Liver (tissue), 8 donors: ENCODE measurements at regions not wholly inside any gene's neighbourhood (a gene's known extent, or its start where the extent isn't known, plus 50 kb on each side); places are given as distances from the start of the nearest gene placed in this dataset.

Experiments
- DNase-seq: peaks from one replicate; pipeline ENCODE4 v3.0.0-alpha.2; 2017; ENCODE audit warnings: low spot score
- H3K27ac ChIP-seq, 2 donors: one replicate each; pipeline ENCODE4 v1.7.0; 2013; ENCODE audit warnings: inconsistent platforms in 2 of 2, low read length in 2 of 2, control low read depth in 1 of 2, low read depth in 1 of 2, mild to moderate bottlenecking in 1 of 2
- H3K27me3 ChIP-seq, 4 donors: one replicate each; pipeline versions ENCODE4 v1.6.1 to v1.7.0; 2013; ENCODE audit warnings: low read length in 3 of 4, inconsistent platforms in 1 of 4, mild to moderate bottlenecking in 1 of 4, moderate library complexity in 1 of 4; ENCODE audit not compliant: control insufficient read depth in 4 of 4, insufficient read depth in 4 of 4
- H3K36me3 ChIP-seq, 4 donors: one replicate each; pipeline versions ENCODE4 v1.6.1 to v1.7.0; 2013; ENCODE audit warnings: low read length in 3 of 4, mild to moderate bottlenecking in 3 of 4, low read depth in 1 of 4, moderate library complexity in 1 of 4; ENCODE audit not compliant: control insufficient read depth in 4 of 4, insufficient read depth in 3 of 4
- H3K4me1 ChIP-seq, 4 donors: one replicate each; pipeline versions ENCODE4 v1.6.1 to v1.7.0; 2013; ENCODE audit warnings: low read length in 3 of 4, mild to moderate bottlenecking in 3 of 4, moderate library complexity in 1 of 4; ENCODE audit not compliant: control insufficient read depth in 4 of 4, insufficient read depth in 4 of 4
- H3K4me3 ChIP-seq, 3 donors: one replicate each; pipeline versions ENCODE4 v1.6.1 to v1.7.0; 2013; ENCODE audit warnings: low read length in 3 of 3, control low read depth in 1 of 3, low read depth in 1 of 3, mild to moderate bottlenecking in 1 of 3
- H3K9ac ChIP-seq, 2 donors: one replicate each; pipeline ENCODE4 v1.7.0; 2013; ENCODE audit warnings: low read length in 2 of 2, mild to moderate bottlenecking in 2 of 2, moderate library complexity in 2 of 2, control low read depth in 1 of 2, low read depth in 1 of 2
- H3K9me3 ChIP-seq, 4 donors: one replicate each; pipeline versions ENCODE4 v1.6.1 to v1.7.0; 2013; ENCODE audit warnings: low read length in 3 of 4; ENCODE audit not compliant: control insufficient read depth in 4 of 4
- ATF3 ChIP-seq: IDR thresholded peaks from 2 replicates; pipeline ENCODE4 v1.6.1; 2016; ENCODE audit warnings: antibody characterized with exemption
- CTCF ChIP-seq: fragments of 150-350 bp; IDR thresholded peaks from 2 replicates; pipeline ENCODE4 v1.5.1; 2017; ENCODE audit warnings: improper control_type of control experiment, low read depth, low read length; ENCODE audit not compliant: missing input control
- EGR1 ChIP-seq, 2 donors: IDR thresholded peaks; 2 replicates each; pipeline ENCODE4 v1.6.1; 2016 to 2018; ENCODE audit warnings: antibody characterized with exemption in 2 of 2, low read depth in 2 of 2
- FOXA1 ChIP-seq: IDR thresholded peaks from 2 replicates; pipeline ENCODE4 v1.6.1; 2016; ENCODE audit warnings: antibody characterized with exemption
- GABPA ChIP-seq, 2 donors: IDR thresholded peaks in 1 of 2; conservative IDR thresholded peaks in 1 of 2; 2 replicates each; pipeline ENCODE4 v1.6.1; 2016; ENCODE audit warnings: antibody characterized with exemption in 2 of 2, mild to moderate bottlenecking in 1 of 2, moderate library complexity in 1 of 2
- HNF4A ChIP-seq, 2 donors: conservative IDR thresholded peaks; 2 replicates each; pipeline ENCODE4 v1.6.1; 2016; ENCODE audit warnings: antibody characterized with exemption in 2 of 2, mild to moderate bottlenecking in 2 of 2
- JUND ChIP-seq, 2 donors: IDR thresholded peaks; 2 replicates each; pipeline ENCODE4 v1.6.1; 2016; ENCODE audit warnings: antibody characterized with exemption in 2 of 2
- MAX ChIP-seq: IDR thresholded peaks from 2 replicates; pipeline ENCODE4 v1.6.1; 2016; ENCODE audit warnings: antibody characterized with exemption
- NR2F2 ChIP-seq: IDR thresholded peaks from 2 replicates; pipeline ENCODE4 v1.6.1; 2016; ENCODE audit warnings: antibody characterized with exemption
- RAD21 ChIP-seq, 2 donors: IDR thresholded peaks; 2 replicates each; pipeline ENCODE4 v1.6.1; 2016; ENCODE audit warnings: antibody characterized with exemption in 2 of 2, mild to moderate bottlenecking in 2 of 2
- REST ChIP-seq: IDR thresholded peaks from 2 replicates; pipeline ENCODE4 v1.6.1; 2016; ENCODE audit warnings: antibody characterized with exemption, mild to moderate bottlenecking
- SP1 ChIP-seq: IDR thresholded peaks from 2 replicates; pipeline ENCODE4 v1.6.1; 2018; ENCODE audit warnings: antibody characterized with exemption, mild to moderate bottlenecking
- TAF1 ChIP-seq: conservative IDR thresholded peaks from 2 replicates; pipeline ENCODE4 v1.6.1; 2016; ENCODE audit warnings: antibody characterized with exemption, mild to moderate bottlenecking
- YY1 ChIP-seq: IDR thresholded peaks from 2 replicates; pipeline ENCODE4 v1.6.1; 2016; ENCODE audit warnings: antibody characterized with exemption, mild to moderate bottlenecking
- ZBTB33 ChIP-seq: IDR thresholded peaks from 2 replicates; pipeline ENCODE4 v1.6.1; 2016; ENCODE audit warnings: antibody characterized with exemption
- WGBS: extraction: QIAGEN DNeasy Blood & Tissue Kit; methylation state at CpG from one replicate; pipeline ENCODE4 v1.1.7; 2013; 5-methylcytosine and 5-hydroxymethylcytosine counted together
- donor health status: healthy.
- donor health status: healthy.
- donor health status: healthy.
- donor health status: healthy.
- donor health status: healthy.

GRCh38 chr6:140620496-140620895 is 1246.0 kb upstream of the CITED2 start:
- TF ChIP-seq HNF4A (conservative IDR thresholded peaks at IDR 0.05), result no peak
- no peak for TF ChIP-seq ATF3
- no peak for TF ChIP-seq ZBTB33
- TF ChIP-seq CTCF, result no peak
- no peak for TF ChIP-seq NR2F2
- no peak for TF ChIP-seq REST
- no peak for TF ChIP-seq FOXA1
- no peak for TF ChIP-seq YY1
- no peak for TF ChIP-seq TAF1
- TF ChIP-seq MAX, result no peak
- no peak for TF ChIP-seq GABPA (IDR thresholded peaks at IDR 0.05 in 1 of 2, conservative IDR thresholded peaks at IDR 0.05 in 1 of 2)
- no peak for TF ChIP-seq RAD21 (IDR thresholded peaks at IDR 0.05)
- no peak for TF ChIP-seq SP1
- TF ChIP-seq JUND (IDR thresholded peaks at IDR 0.05), result no peak
- no peaks in the 10 kb centered on the region for H3K9me3 ChIP-seq
- 82% methylated on average over 1 of the region's 1 CpG for WGBS
- H3K27ac ChIP-seq, result no peak overlapping the region
- H3K27me3 ChIP-seq, result no peaks in the 10 kb centered on the region
- no peak for DNase-seq
- no peaks in the 10 kb centered on the region for H3K36me3 ChIP-seq
- no peak overlapping the region for H3K9ac ChIP-seq
- H3K4me3 ChIP-seq, result no peak overlapping the region
- no peaks in the 10 kb centered on the region for H3K4me1 ChIP-seq

- no peak overlapping the region for H3K27ac ChIP-seq
- WGBS, result 86% methylated on average over 2 of the region's 2 CpGs
These were observed 1235.5 kb upstream of the CITED2 start for GRCh38 chr6:140609956-140610355.

More at GRCh38 chr6:140609956-140610355, 1235.5 kb upstream of the CITED2 start:
- no peak overlapping the region for H3K4me3 ChIP-seq
- TF ChIP-seq EGR1 (IDR thresholded peaks at IDR 0.05; ENCODE audit: low read depth in 2 of 2), result no peak
- no peak for TF ChIP-seq SP1
- no peak for TF ChIP-seq ATF3
- DNase-seq, result no peak
- no peaks in the 10 kb centered on the region for H3K4me1 ChIP-seq
- H3K27me3 ChIP-seq, result no peaks in the 10 kb centered on the region
- H3K36me3 ChIP-seq, result no peaks in the 10 kb centered on the region
- H3K9ac ChIP-seq, result no peak overlapping the region
- no peaks in the 10 kb centered on the region for H3K9me3 ChIP-seq
